Peyer's patch (tissue), 4 donors: ENCODE measurements at regions not wholly inside any gene's neighbourhood (a gene's known extent, or its start where the extent isn't known, plus 50 kb on each side); places are given as distances from the start of the nearest gene placed in this dataset.

ENCODE experiments used
- DNase-seq, 3 donors: peaks; one replicate each; pipeline ENCODE4 v3.0.0-alpha.2; 2017 to 2019
- H3K27ac ChIP-seq, 4 donors: fragments of 200-600 bp; sonication (generic); one replicate each; pipeline ENCODE4 v1.5.1; 2016 to 2019
- H3K27me3 ChIP-seq, 2 donors: fragments of 200-600 bp; sonication (generic); one replicate each; pipeline ENCODE4 v1.5.1; 2019
- H3K36me3 ChIP-seq, 3 donors: fragments of 200-600 bp; sonication (generic); one replicate each; pipeline ENCODE4 v1.5.1; 2016 to 2019
- H3K4me1 ChIP-seq, 4 donors: fragments of 200-600 bp; sonication (generic); one replicate each; pipeline ENCODE4 v1.5.1; 2016 to 2019
- H3K4me3 ChIP-seq, 4 donors: fragments of 200-600 bp; sonication (generic); 1 replicate in 3 of 4; 2 replicates in 1 of 4; pipeline ENCODE4 v1.5.1; 2016 to 2019; ENCODE audit warnings: mild to moderate bottlenecking in 1 of 4
- H3K9me3 ChIP-seq, 4 donors: fragments of 200-600 bp; sonication (generic); one replicate each; pipeline ENCODE4 v1.5.1; 2016 to 2019; ENCODE audit warnings: mild to moderate bottlenecking in 1 of 4
- CTCF ChIP-seq, 6 experiments: fragments of 450-650 bp in 4 of 6; fragments of 200-600 bp in 2 of 6; sonication (generic) in 1 of 6; IDR thresholded peaks; one replicate each; pipeline ENCODE4 v1.5.1; 2017 to 2019; ENCODE audit warnings: antibody characterized with exemption in 6 of 6, mild to moderate bottlenecking in 3 of 6, moderate library complexity in 1 of 6
- POLR2A ChIP-seq, 2 donors: fragments of 450-650 bp; IDR thresholded peaks; one replicate each; pipeline ENCODE4 v1.5.1; 2017; ENCODE audit warnings: antibody characterized with exemption in 2 of 2, mild to moderate bottlenecking in 2 of 2, moderate library complexity in 2 of 2

- Histone ChIP-seq H3K4me1 (no peaks in the 10 kb centered on the region), H3K4me3 (no peak overlapping the region), H3K36me3 (no peaks in the 10 kb centered on the region), H3K27me3 (no peaks in the 10 kb centered on the region), H3K9me3 (no peaks in the 10 kb centered on the region), H3K27ac (no peak overlapping the region)
- no peak for DNase-seq
- TF ChIP-seq POLR2A (IDR thresholded peaks at IDR 0.05): no peak
- TF ChIP-seq CTCF (IDR thresholded peaks at IDR 0.05): no peak
Observed at GRCh38 chr14:26023967-26024366, 573.9 kb downstream of the NOVA1 start.

GRCh38 chr14:26021759-26022158 lies 576.1 kb downstream of the NOVA1 start:
- TF ChIP-seq CTCF (IDR thresholded peaks at IDR 0.05) (no peak), POLR2A (IDR thresholded peaks at IDR 0.05) (no peak)
- Histone ChIP-seq H3K9me3 (no peaks in the 10 kb centered on the region), H3K4me3 (no peak overlapping the region), H3K4me1 (no peaks in the 10 kb centered on the region), H3K36me3 (no peaks in the 10 kb centered on the region), H3K27me3 (no peaks in the 10 kb centered on the region), H3K27ac (no peak overlapping the region)
- no peak for DNase-seq

DNA sequence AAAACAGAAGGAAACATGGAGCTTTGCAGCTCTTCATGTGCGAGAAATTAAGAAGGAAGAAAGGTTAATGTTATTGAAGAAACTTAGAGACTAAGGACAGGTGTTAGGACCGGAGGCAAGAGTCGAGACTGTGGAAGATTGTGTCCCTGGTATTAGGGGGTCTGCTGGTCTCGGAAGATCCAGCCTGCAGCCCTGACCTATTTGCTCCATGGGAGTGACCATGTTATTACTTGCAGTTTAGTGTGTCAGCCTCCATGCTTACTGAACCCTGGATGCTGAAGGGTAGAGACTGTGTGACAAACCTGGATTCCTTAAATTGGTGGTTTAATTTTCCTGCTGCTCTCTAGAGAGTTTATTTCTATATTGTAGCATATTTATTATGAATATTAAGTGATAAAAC lies 580.6 kb downstream of the NOVA1 start:
- Histone ChIP-seq H3K27ac (no peak overlapping the region), H3K36me3 (no peaks in the 10 kb centered on the region), H3K4me3 (no peak overlapping the region), H3K27me3 (no peaks in the 10 kb centered on the region), H3K4me1 (no peaks in the 10 kb centered on the region), H3K9me3 (no peaks in the 10 kb centered on the region)
- TF ChIP-seq POLR2A (IDR thresholded peaks at IDR 0.05) (no peak), CTCF (IDR thresholded peaks at IDR 0.05) (no peak)
- DNase-seq: no peak

- Histone ChIP-seq H3K9me3 (no peaks in the 10 kb centered on the region), H3K27me3 (no peaks in the 10 kb centered on the region), H3K4me3 (no peak overlapping the region), H3K4me1 (no peaks in the 10 kb centered on the region), H3K36me3 (no peaks in the 10 kb centered on the region), H3K27ac (no peak overlapping the region)
- TF ChIP-seq POLR2A (IDR thresholded peaks at IDR 0.05) (no peak), CTCF (IDR thresholded peaks at IDR 0.05) (no peak)
- DNase-seq: no peak
Observed at GRCh38 chr14:26008290-26008689, 589.5 kb downstream of the NOVA1 start.

- DNase-seq: no peak
- Histone ChIP-seq H3K4me3 (no peak overlapping the region), H3K27me3 (no peaks in the 10 kb centered on the region), H3K36me3 (no peaks in the 10 kb centered on the region), H3K4me1 (no peaks in the 10 kb centered on the region), H3K9me3 (no peaks in the 10 kb centered on the region), H3K27ac (no peak overlapping the region)
- TF ChIP-seq POLR2A (IDR thresholded peaks at IDR 0.05) (no peak), CTCF (IDR thresholded peaks at IDR 0.05) (no peak)
Observed at GRCh38 chr14:26004342-26004741, 593.5 kb downstream of the NOVA1 start.

DNA sequence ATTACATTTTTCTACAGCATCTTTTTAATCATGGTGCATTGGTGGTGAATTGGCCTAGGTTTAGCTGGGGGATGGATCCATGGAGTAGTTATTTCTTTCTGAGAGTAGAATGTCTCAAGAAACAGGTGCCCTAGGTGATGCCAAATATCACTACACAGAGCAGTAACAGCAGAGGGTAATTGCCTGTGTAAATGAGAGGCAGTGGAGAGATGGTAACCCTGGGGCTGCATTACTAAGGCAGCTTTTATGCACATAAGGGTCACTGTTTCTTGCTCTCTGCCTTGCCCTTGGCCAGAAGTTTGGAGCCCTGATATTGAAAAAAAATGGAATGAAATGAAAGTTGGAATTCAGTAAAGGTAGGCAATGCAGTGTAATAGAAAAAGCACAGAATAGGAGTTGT lies 604.0 kb downstream of the NOVA1 start:
- Histone ChIP-seq H3K4me1 (no peaks in the 10 kb centered on the region), H3K27ac (no peak overlapping the region), H3K9me3 (no peaks in the 10 kb centered on the region), H3K27me3 (no peaks in the 10 kb centered on the region), H3K36me3 (no peaks in the 10 kb centered on the region), H3K4me3 (no peak overlapping the region)
- DNase-seq: no peak
- no peak for TF ChIP-seq CTCF (IDR thresholded peaks at IDR 0.05)
- TF ChIP-seq POLR2A (IDR thresholded peaks at IDR 0.05): no peak
